Hypothalamus (tissue), 51 donors: ENCODE measurements at regions not wholly inside any gene's neighbourhood (a gene's known extent, or its start where the extent isn't known, plus 50 kb on each side); places are given as distances from the start of the nearest gene placed in this dataset.

ENCODE experiments used
- DNase-seq, 51 donors: peaks; one replicate each; lab custom pipeline; 2025; lab: John Stamatoyannopoulos, UW

DNA sequence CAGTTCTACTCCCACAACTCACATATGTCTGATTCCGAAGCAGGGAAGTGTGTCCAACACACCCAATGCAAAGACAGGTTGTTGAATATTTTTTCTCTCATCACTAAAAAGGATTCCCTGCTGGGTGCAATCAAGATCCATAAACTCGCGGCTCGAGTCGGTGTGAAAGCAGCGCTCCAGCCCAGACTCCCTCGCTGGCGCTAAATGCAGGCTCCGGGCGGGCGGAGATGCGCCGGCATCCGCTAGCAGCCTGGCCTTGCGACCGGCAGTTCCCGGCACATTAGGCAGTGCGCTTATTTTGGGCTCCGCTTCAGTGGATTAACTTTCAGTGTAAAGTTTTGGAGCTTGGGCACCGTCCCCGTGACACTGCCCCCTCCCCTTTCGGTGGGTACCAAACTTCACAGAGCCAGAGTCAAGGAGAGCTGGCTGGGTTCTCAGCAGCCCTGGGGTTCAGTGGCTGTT is 87.7 kb upstream of the POU3F1 start:
- peak in 11 of 51 donors; percentile 11 to 48 (median 25) for DNase-seq

DNA sequence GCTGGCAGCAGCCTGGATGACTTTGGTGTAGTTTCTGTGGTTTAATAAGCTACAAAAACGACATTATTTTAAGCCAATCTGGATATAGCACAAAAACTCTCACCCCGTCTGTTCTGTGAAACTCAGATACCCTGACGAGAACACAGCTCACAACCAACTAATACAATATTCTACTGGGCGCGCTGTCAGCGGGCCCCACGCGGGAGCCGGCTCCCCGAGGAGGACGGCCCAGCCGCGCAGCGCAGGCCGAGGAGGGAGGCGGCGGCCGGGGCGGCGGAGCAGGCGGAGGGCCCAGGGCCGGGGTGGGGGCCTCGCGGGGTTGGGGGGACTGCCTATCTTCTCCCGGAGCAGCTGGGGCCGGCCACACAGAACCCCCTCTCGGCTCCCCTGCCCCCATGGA is 87.2 kb upstream of the POU3F1 start:
- DNase-seq = peak in 18 of 51 donors; percentile 13 to 53 (median 25)

DNA sequence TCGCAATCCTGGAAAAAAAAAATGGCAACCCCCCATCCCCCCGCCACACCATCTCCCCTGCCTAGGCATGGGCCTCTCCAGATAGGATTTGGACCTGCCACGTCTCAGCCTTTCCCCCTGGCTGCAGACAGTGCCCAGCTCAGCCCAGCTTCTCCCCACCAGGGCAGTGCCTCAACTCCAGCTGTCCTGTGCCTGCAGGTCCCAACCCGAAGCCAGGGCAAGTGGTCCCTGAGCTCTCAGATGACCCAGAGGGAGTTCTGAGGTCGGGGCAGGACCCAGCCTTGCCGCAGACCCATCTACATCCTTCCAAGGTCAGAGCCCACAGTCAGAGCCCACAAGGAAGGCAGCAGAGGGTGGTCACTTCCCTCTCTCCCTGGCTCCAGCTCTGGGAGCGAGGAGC is 86.7 kb upstream of the POU3F1 start:
- no peak for DNase-seq

DNA sequence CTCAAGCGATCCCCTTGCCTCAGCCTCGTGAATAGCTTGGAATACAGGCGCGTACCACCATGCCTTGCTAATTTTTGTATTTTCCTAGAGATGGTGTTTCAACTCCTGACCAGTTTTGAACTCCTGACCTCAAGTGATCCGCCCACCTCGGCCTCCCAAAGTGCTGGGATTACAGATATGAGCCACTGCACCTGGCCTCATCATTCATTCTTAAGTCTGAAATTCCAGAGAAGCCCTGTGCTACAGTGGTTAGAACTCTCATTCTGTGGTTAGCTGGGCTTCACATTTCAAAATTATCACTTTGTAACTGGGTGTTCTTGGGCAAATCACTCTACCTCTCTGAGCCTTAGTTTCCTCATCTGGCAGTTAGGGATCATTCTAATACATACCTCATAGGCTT is 86.1 kb upstream of the POU3F1 start:
- no peak for DNase-seq

DNA sequence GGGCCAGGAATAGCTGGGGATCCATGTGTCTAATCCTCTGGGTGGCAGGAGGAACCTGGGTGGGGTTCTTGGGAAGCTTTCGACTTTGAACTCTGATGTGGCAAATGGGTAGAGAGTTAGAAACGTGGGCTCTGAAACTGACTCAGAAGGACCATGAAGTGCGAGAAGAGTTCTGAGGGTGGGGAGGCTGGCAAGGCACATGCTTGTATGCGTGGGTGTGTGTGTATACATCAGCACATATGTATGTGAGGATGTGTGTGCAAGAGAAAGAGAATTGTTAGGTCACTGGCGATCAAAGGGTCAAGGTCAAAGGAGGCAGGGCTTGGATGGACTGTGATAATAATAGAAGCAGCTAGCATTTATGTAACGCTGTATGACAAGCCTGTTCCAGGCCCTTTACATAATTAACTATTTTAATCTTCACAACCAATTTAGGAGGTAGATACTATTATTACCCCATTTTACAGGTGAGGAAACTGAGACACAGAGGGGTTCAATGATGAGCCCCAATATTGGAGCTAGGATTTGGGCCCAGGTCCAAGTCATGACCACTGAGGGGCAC is 84.5 kb upstream of the POU3F1 start:
- DNase-seq = no peak

DNA sequence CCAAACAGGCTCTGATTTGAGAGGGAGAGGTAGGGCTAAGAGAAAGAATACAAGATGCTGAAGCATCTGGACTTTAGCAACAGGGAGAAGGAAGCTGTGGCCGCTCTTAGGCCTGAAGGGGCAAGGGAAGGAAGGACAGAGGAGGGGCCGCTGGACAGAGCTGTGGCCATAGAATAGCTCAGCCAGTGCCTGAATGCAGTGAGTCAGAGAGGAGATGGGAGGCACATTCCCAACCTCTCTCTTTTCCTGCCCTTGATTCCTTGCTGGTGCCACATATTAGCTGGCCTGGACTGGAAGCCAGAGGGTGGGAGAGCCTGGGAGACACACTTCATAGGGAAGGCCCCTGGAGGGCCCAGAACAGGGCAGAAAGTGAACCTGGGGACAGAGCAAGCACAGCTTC is 83.4 kb upstream of the POU3F1 start:
- DNase-seq = no peak

DNA sequence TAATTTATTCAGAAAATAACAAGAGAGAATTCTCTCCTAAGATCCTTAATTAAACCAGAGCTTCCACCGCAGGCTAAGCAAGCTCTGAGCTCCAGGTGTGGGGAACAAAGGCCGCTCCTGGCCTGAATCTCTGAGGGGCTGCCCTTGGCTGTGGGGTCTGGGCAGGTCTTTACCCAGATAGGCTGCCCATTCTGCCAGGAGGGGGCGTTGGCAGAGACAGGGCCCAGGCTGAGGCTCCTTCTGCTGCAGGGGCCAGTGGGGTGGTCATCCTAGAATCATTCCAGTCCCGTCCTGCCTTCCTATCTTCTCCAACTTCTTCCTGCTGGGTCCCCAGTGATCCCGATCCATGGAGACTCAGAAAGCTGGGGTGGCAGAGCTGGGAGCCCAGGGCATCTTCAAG is 82.9 kb upstream of the POU3F1 start:
- no peak for DNase-seq

DNA sequence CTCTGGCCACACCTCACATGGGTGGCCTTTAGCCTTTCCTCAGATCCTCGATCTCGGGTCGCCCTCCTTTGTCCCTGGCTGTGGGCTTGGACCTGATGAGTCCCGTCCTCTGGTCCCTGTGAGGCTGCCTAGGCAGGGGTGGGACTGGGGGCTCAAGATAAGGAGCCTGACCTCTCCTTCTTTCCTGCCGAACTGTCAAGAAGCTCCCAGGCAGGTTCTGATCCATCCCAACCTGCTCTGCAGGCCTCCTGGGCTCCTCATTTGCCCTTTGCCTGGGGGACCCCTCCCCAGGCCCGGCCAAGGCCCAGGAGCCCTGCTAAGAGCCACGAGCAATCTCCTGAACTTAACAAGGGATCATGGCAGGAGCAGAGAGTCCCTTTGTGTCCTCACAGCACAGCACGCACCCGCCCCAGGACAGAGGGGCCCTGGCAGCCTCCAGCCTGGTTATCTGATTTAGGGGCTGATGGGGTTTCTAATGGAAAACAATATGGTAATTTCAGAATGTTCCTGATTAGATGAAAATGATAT is 82.4 kb upstream of the POU3F1 start:
- DNase-seq = no peak

DNA sequence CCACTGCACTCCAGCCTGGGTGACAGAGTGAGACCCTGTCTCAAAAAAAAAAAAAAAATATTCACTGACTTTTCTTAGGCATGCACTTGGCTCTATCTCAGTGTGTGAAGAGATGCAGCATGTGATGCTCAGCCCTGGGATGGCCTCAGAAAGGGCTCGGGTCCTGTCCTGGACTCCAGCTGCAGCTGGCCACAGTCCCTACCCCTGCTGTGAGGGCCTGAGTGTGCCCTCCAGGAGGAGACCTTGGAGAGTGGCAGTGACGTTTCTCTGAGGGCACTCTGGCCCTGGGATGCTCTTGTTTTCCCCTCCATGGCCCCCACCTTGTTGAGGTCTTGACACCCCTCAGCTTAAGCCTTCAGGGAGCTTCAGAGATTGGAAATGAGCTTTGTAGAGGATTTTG is 81.9 kb upstream of the POU3F1 start:
- DNase-seq = no peak

DNA sequence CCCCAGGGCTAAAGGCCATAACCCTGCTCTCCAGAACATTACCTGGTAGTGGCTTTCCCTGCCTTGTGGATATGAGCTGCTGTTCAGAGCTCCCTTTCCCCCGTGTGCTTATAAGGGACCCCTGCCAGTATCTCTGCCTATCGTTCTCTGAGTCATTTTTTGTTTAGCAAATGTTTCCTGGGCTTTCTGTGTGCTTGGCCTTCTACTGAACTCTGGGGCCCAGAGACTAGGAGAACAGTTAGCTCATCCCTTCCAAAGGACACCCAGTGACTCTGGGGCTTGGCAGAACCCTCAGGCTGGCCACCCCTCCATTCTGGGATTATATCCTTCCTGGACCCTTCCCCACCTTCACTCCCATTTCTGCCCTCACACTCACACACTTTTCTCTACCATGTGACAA is 80.8 kb upstream of the POU3F1 start:
- DNase-seq = no peak

DNA sequence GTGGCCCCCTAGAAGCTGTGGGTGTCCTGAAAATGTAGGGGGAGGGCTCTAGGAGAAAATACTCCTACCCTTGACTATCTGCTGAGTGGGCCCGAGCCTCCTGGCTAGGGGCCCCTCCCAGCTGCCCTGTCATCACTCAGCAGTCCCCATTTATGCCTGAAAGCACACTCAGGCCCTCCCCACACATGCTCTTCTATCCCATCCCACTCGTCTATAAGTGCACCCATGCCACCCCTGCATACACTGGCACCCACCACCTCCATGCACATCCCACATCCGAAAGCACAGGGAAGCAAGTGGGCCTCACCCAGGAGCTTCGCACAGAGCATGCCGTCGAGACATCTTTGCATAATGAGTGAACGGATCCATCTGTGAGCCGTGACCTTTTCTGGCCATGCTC is 80.4 kb upstream of the POU3F1 start:
- no peak for DNase-seq

DNA sequence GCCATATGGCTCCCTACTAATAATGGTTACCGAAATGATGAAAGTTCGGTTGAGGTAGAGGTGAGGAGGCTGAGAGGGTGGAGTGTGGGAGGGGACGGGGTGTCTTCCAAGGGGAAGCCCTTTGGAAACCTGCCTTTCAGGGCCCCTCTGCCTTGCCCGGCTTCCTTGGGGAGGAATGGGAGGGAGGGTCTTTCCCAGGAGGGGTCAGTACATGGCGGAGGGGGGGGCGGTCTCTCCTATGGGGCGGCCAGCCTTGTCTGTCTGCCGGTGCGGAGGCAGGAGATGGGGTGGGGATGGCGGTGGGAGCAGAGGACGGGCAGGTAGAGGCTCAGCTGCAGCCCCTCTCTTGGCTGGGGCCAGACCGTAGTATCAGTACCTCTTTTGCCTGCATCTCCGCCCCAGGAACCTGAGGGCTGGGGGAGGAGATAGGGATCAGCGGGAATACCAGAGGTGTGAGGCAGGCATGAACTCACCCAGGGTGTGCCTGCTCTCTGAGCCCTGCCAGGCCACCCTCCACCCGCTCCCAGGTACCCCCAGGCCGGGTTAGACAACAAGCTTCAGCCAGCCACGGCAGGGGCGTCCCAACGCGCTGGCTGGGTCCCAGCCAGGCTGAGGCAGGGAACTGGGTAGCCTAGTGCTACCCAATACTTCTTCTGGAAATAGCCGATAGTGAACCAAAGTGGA is 79.4 kb upstream of the POU3F1 start:
- no peak for DNase-seq

DNA sequence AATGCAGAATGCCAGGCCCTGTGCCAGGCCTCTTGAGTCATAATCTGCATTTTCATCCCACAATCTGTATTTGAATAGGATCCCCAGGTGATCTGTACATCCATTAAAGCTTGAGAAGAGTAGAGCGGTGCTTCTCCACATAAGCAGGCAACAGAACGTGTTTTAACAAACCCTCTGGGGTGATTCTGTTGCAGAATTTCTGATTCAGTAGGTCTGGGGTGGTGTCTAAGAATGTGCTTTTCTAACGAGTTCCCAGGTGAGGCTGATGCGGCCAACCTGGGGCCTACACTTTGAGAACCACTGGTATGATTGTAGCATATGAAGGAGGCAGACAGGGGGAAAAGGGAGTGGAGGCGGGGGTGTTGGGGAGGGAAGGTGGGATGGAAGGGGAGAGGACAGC is 78.4 kb upstream of the POU3F1 start:
- no peak for DNase-seq

DNA sequence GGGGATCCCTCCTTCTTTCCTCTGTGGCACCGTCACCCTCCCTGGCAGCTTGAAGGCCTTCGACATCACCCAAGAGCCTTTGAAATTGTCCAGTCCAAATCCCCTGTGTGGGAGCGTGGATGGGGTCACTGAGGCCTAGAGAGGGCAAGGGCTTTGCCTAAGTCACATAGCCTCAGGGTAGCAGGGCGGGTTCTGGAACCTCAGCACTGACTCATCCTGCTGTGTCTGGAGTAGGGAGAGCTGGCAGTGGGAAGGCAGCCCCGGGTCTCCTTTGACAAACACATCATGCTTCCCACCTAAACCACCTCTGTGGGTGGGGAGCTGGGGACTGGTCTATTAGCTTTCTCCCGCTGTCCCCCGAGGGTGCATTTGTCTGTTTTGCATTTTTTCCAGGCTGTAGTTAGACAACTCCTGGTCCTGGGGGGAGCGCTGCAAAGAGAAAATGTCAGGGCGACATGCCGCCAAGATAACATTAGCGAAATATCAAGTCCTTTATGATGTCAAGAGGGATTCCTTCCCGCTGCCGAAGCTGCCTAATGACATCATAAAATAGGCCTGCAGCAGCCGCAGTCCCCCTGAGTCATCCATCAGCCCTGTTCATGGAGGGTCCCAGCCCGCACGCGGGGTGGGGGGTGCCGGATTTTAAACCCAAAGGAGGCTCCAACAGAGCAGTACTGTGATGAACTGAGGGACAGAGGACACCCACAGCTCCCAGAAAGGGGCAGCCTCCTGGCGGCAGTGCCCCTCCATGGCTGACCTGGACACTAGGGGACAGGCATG is 77.0 kb upstream of the POU3F1 start:
- no peak for DNase-seq

DNA sequence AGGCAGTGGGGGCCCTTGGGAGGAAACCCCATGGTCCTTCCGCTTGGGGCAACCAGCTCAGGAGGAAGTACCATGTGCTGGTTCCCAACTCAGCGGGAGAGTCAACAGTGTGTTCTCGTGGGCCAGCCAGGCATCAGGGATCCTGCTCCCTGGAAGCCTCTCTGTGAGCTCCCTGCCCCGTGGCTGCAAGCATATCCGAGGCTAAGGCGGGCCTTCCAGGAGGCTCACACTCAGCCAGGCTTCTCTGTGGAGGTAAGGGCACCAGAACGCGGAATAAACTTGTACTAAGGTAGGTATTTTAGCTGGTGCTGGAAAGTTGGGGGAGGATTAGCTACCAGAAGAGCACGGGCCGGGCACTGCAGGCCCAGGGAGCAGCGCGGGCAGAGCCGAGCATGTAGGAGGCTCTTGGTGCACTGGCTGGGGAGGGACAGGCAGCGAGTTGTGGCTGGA is 74.7 kb upstream of the POU3F1 start:
- DNase-seq = no peak

DNA sequence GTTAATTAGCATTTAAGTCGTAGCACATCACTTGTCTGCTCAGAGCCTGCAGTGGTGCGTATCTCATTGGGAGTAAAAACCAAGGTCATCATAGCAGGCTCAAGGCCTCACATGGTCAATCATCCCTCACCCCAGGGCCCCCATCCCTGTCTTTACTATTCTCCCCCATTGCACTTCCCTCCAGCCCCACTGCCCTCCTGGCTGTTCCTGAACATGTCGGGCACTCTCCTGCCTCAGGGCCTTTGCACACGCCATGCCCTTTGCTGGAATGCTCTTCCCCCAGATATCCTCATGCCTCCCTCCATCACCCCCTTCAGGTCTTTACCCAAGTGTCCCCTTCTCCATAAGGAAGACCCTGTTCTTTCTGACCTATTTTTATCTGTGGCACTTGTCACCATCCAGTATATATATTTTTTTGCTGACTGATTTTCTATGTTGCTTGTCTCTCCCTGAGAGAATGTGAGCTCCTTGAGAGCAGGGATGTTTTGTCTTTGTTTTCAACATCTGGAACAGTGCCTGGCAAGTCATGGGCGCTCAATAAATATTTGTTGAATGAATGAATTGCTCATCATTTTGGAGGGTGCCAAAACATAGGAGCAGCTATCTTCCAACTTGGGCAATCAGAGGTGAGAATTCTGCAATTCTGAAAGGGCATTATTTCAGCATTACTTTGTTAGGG is 74.1 kb upstream of the POU3F1 start:
- no peak for DNase-seq

DNA sequence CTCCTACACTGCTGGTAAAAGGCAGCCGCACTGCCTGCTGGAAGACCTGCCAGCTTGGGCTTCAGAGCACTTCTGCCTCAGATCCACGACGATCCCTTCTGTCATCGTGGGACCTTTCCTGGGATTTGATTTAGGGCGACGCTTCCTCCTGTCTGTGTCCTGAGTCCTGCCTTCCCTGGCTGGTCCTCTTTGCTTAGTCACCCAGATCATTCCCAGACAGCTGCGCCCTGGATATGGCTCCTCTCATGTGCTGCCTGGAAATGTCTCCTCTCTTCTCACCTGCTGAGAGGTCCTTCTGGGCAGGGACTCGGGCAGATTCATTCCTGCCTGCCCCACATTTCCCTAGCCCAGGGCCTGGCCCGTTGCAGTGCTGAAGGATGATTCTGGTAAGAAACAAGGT is 72.4 kb upstream of the POU3F1 start:
- DNase-seq = no peak

DNA sequence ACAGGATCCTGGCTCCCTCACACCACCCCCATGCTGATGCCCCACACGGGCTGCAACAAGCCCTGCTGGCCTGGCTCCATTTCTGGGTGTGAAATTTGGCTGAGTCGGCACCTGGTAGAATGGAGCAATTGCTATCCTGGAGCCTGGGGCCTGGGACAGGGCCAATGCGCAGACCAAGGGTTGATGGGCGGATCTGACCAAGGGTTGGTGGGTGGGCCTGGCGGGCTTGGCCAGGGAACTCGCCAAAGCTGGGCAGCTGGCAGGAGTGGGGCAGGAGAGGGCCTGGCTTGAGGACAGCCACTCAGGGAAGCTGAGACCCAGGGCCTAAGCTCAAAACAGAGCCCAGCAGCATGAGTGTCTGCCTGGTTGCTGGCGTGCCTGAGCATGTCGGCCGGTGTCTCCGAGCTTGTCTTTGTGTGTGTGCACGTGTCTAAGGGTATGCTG is 70.9 kb upstream of the POU3F1 start:
- DNase-seq = peak in 28 of 51 donors; percentile 3 to 62 (median 30)

DNA sequence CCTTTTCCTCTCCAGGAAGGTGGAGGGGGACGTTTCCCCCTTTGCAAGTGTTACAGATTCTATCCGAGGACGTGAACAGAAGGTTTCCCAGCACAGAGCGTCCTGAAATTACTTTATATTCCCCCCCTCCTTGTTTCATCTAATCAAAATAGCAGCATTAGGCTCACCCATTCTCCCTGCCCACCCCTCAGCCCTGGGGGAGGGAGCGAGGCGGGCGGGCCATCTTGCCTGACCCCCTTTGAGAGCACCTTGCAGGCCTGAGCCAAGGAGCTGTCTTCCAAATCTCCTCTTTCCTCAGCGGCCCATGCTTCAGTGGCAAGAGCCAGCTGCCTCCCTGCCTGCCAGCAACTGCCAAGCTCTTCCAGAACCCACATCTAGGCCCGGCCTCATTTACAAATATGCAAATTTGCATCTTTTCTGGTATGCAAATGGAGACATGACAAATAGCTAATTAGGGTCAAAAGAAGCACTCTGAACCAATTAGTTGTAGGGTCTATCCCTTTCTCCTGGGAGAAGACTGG is 69.1 kb upstream of the POU3F1 start:
- peak in 12 of 51 donors; percentile 7 to 30 (median 14) for DNase-seq

DNA sequence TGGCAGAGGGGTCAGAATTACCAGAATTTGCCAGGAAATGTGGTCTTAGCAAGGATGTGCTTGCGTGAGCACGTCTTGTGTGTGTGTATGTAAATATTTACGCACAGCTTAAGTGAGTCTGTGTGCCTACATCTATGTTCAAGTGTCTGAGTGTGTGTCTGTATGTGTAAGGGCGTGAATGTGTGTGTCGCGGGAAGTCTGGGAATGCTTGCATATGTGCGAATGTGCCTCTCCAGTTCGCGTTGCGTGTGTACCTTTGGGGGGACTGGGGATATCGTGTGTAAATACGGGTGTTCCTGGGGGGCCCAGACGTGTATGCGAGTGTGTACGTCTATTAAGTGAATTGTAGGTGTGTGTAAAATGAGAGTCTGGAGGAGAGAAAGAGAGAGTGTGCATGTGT is 68.6 kb upstream of the POU3F1 start:
- DNase-seq = no peak
